DMS53 treated with DMSO at 0.1 percent for 48 hours (cell line): ENCODE measurements at regions not wholly inside any gene's neighbourhood (a gene's known extent, or its start where the extent isn't known, plus 50 kb on each side); places are given as distances from the start of the nearest gene placed in this dataset.
A peak's percentile ranks its signal among the peaks of the same experiment; 100 is the strongest.
"Not testable (repeated sequence)": the region's sequence is repeated elsewhere in the genome, so short reads cannot be mapped to it uniquely, and the experiment has no call there.

Experiments used
- DNase-seq: peaks from one replicate; lab custom pipeline; 2025; ENCODE audit not compliant: unreplicated experiment; lab: John Stamatoyannopoulos, UW

DNA sequence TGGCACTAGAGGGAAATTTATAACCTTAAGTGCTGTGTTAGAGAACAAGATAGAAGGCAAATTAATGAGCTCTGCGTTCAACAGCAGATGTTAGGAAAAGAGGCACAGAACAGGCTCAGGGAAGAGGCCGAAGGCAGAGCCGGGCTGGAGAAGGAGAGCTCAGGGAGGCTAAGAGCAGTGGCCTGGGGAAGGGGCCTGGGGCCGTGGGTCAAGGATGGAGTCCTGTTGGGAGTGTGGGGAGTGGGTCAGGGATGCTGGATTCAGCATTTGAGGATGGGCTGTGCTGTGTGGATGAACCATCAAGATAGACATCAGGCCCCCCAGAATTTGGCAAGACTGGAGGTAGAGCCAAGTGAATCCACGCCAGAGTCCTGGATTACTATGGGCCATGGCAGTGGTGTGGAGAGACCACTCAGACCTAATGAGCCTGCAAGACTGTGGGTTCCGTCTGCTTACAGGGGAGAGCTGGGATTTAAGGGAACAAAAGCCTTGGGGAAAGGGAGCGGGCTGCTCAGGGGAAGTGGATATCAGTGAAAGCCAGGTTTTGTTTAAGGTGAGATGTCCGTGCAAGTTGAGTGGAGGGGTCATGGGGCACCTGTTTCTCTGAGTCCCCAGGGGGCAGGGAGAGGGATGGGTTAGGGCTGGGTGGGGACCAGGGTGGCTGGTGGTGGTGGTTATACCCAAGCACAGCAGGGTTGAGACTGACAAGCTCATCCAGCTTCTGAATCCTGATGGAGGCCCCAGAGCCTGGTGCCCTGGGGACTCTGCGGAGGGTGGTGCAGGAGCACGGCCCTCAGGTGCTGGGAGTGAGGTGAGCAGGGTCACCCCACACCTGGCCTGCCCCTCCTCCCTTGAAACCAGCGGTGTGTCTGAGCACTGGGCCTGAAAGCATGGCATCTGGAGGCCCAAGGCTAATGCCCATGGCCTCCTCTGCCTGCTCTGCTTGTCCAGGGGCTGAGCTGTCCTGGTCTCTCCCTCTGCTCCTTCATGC is 101.7 kb downstream of the BMS1 start:
- no peak for DNase-seq

DNA sequence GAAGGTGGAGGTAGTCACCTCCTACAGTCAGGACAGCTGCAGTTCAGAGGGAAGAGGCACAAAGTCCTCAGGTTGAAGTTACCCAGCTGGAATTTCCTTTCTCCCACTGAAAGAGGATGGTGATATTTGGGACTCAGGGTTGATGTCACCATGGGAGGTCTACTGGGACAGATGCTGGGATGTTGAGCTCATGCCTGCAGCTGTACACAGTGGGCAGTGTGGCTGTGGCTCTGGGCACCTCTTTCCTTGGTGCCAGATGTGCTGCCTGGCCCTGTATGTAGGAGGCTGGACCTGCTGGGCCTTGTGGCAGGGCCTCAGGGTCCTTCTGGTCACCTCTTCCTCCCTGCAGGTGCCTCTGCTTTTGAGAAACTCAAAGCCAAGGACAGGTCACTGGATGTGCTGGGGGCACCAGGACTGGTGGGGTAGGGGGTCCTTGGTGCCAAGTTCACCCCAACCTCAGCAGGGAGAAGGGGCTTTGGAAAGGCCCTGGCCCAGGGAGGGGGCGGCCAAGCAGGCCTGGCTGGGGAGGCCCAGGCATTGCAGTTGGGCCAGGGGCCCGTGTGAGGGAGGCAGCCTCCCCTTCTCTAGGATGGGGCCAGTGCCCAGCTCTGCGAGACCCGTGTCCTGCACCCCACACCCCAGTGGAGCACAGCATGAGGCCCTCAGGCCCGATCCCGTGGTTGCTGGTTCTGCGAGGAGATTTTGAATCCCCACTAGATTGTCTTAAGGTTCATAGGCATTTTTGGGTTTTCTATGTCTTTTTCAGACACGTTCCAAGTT is 103.1 kb downstream of the BMS1 start:
- DNase-seq, result no peak

DNA sequence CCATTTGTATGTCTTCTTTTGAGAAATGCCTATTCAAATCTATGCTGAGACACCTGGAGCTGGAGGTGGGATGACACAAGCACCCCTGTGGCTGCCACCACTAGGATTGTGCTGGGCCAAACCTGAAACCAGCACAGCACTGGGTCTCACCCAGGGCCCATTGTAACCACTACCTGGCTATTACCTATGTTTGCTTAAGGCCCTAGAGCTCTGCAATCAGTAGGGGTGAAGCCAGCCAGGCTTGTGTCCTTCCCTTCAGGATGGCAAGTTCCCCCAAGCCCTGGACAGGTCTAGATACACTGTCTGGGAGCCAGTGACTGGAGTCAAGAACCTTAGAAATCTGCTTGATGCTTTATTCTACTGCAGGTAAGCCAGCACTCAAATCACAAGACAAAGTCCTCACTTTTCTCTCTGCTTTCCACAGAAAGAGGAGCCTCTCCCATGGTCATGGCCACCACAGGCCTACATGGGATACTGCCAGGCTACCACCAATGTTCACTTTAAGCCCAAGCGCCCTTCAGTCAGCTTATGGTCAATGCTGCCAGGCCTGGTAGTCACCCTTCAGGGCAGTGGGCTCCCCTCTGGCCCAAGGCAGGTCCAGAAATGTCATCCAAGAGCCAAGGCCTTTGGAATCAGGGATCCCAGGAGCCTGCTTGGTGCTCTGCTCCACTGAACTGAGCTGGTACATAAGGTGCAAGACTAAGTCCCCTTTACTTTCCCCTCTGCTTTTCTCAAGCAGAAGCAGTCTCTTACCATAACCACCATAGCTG is 105.3 kb downstream of the BMS1 start:
- no peak for DNase-seq

DNA sequence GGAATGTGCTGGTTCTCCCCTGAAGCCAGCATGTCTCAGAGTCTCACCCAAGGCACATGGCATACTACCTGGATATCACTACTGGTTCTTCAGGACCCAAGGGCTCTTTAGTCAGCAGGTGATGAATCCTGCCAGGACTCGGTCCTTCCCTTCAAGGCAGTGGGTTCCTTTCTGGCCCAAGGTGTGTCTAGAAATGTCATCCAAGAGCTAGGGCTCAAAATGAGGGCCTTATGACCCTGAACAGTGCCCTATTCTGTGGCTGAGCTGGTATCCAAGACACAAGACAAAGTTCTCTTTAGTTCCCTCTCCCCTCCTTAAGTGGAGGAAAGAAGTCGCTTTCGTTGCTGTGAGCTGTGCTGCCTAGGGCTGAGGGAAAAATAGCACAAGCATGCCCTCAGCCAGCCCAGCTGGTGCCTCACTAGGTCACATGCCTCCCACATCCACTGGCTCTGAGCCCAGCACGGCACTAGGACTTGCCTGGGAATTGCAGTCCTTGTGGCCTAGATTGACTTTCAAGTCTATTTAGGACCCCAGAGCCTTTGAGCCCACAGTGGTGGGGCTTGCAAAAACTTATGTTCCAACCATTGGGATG is 106.0 kb downstream of the BMS1 start:
- DNase-seq, result no peak

DNA sequence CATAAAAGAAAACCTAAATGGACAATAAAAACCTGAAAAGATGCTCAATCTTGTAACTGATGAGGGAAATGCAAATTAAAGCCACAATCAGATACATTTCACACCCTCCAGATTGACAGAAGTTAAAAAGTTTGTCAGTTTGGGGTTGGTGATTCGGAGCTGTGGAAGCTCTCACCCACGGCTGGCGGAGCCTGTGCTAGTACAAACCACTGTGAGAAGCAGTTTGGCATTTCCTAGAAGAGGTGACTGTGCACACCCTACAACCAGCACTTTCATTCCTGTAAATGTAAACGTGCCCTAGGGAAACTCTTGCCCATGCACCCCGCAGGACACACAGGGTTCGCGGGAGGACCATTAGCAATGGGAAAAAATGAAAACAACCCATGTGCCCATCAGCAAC is 114.1 kb downstream of the BMS1 start:
- DNase-seq, result no peak

DNA sequence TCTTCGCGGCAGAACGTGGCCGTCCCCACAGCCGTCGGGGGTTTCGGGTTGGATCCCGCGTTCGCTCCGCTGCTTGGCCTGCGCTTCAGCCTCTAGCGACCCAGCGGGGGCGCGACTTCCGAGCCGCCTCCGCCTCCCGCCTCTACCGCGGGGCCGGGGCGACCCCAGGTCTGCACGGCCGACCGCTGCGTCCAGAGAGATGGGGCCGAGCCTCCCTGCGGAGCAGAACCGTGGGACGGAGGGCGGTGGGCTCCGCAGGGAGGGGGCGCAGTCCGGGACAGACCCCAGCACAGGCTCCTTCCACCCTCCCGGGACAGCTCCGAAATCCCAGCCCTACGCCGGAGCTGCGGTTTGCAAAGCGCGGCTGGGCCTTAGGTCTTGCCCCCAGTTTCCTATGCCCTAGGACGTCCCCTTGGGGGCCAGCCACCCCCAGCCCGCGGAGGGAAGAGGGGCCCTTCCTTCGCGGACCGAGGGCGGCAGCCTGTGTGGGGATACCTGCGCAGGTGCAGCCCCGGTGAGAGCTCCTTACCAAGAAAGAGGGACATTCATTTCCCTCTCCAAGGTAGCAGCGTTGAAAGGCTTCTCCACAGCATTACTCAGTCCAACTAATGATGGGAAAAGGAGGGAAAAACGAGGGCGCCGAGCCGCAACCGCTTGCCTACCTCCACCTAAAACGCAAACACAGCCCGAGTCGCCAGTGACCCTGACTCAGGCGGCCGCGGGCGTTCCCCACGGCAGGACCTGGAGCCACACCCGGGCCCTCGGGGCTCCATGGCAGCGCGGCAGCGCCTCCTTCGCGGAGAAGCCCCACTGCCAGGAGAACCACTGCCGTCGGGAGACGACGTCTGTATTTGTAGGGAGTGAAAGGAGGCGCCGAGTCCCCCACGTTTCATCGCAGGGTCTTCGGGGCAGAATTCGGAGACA is 115.7 kb downstream of the BMS1 start:
- no peak for DNase-seq

DNA sequence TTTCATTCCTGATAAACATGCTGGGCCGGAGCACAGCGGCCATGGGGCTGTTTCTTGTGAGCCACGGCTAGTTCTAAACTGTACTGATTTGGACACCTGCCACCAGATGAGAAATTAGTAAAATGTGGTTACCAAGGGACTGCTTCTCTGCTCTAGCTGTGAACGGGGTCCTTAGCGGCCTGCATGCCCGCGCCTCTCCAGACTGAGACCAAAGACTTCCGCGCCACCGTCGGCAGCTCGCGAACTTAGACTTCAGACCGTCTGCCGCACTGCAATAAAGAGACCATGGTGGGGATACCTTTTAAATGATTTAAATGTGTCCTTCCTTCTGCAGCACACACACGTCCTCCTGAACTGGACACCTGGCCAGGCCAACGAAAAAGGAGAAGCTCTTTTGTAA is 116.4 kb downstream of the BMS1 start:
- DNase-seq, result no peak

DNA sequence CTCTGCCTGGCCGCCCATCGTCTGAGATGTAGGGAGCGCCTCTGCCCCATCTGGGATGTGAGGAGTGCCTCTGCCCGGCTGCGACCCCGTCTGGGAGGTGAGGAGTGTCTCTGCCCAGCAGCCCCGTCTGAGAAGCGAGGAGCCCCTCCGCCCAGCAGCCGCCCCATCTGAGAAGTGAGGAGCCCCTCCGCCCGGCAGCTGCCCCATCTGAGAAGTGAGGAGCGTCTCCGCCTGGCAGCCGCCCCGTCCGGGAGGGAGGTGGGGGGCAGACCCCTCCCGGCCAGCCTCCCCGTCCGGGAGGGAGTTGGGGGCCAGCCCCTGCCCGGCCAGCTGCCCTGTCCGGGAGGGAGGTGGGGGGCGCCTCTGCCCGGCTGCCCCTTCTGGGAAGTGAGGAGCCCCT is 117.8 kb downstream of the BMS1 start:
- not testable (repeated sequence) for DNase-seq

DNA sequence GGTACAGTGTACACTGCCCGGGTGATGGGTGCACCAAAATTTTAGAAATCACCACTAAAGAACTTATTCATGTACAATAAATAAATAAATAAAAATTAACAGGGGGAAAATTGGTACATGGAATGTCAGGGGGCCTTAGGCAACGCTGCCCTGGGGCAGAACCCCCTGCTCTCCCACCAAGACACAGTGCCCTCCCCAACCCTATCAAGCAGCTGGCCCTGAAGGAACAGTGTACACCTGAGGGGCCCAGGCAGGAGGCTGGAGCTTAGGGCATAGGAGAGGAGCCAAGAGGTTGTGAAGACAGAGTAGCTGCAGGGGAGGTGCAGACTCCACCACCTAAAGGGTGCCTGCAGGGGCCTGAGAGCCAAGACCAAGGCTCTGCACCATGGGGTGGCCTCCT is 128.8 kb downstream of the BMS1 start:
- no peak for DNase-seq

DNA sequence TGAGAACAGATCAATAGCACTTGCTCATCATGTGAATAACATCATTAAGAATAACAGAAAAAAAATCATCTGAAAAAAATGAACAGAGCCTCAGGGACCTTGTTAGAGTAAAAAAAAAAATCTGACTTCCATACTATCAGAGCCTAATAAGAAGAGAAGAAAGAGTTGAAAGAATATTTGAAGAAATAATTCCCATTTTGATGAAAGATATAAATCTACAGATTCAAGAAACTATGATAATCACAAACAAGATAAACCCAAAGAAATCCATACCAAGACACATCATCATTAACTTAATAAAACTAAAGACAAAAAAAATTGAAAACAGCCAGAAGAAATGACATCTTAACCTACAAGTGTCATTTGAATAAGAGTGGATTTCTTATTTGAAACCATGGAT is 134.4 kb downstream of the BMS1 start:
- no peak for DNase-seq

DNA sequence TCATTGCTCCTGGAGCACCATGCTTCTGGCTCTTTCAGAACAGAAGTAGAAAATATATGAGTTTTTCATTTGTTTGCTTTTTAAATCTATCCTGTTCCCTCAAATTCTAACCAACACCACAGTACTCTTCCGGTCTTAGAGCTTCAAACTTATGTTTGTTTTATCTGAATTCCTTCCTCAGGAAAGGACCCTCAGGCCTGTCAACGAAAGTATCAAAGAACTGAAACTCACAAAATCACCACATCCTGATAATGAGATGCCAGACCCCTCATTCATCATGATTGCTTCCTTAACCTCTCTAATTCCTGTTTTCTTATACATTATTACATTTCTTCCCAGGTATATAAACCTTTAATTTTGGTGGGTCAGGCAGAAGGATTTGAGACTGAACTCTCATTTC is 135.2 kb downstream of the BMS1 start:
- no peak for DNase-seq

DNA sequence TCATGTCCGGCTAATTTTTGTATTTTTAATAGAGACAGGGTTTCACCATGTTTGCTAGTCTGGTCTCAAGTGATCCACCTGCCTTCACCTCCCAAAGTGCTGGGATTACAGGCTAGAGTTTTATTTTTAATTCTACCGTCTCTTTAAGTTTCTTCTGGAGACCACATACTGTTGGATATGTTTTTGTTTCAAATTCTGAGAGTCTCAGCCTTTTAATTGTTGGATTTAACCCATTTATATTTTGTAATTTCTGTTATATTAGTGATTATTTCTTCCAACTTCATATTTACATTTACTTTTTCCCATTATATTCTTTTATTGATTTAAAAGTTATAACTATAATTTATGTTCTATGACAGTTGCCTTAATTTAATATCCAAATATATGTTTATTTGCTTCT is 139.4 kb downstream of the BMS1 start:
- no peak for DNase-seq

DNA sequence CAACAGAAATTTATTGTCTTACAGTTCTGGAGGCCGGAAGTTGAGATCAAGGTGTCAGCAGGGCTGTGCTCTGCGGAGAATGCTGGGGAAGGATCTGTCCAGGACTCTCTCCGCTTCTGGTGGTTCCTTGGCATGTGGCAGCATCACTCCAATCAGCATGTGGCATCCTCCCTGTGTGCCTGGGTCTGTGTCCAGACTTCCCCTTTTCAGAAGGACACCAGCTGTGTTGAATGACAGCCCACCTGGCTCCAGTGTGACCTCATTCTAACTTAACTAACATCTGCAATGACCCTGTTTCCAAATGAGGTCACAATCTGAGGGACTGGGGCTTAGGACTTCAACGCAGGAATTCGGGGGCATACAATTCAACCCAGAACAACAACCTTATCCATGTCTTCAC is 141.9 kb downstream of the BMS1 start:
- DNase-seq, result no peak

DNA sequence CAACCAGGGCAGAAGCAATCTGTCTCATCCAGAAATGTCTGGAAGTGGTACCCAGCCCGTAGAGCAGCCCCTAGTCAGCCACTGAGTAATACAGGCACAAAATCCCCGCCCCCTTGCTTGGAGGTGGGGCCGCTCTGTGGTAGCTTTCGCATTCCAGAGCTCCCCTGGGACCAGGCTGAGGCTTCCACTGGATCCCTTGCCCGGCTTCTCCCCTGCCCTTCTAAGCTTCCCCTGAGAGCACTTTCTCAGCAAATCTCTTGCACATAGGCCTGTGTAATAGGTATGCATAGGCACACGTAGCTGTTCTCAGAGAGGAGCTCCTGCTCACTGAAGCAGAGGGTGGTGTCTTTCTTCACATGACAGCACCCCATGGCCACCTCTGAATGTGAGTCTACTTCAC is 144.2 kb downstream of the BMS1 start:
- DNase-seq, result no peak

DNA sequence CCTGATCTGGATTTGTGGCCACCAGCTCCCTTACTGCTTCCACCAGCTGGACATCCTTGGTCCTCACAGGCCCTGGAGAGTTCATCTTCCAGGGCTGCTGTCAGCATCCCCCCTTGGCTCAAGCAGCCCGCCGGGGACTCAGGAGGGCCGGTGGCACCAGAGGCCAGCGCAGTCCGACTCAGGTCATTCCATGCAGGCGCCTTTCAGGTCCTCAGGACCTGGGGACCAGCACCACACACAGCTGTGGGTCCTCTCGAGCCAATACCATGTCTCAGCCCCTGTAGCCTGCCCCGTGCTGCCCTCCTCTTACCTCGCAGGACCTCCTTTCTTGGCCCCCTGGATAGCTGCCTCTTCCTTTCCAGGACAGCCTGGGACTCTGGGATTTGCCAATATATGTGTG is 145.5 kb downstream of the BMS1 start:
- no peak for DNase-seq

DNA sequence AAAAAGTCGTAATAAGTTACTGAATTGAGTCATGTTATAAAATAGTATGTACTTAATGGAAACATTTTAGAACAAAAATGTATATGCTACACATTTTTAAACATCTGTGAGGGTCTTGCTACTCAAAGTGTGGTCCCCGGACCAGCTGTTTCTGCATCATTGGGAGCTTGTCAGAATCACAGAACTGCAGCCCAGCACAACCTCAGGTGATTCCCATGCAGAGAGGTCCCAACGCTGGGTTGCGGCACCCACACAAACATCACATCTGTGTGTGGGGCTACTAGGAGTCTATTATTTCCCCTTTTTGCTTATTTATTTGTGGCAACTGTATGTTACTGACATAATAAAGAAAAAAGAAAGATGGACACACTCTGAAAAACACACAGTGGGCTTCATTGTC is 146.6 kb downstream of the BMS1 start:
- no peak for DNase-seq

DNA sequence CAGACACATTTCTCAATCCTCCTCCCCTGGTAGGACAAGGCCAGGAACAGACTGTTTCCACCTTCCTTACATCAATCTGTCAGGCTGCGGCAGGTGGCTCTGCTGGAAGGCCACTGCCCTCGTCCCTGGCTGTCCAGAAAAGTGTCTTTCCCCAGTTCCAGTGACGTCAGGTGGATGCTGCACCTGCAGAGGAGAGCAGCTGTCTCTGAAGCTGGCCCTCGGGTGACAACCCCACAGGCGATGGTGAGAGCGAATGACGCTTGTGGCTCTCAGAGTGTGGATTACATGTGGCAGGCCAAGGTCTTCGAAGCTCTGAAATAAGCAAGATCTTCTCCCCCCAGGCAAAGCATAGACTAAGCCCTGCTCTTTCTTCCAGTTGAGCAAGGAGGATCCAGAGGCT is 146.9 kb upstream of the RET start:
- peak; percentile 28 for DNase-seq

DNA sequence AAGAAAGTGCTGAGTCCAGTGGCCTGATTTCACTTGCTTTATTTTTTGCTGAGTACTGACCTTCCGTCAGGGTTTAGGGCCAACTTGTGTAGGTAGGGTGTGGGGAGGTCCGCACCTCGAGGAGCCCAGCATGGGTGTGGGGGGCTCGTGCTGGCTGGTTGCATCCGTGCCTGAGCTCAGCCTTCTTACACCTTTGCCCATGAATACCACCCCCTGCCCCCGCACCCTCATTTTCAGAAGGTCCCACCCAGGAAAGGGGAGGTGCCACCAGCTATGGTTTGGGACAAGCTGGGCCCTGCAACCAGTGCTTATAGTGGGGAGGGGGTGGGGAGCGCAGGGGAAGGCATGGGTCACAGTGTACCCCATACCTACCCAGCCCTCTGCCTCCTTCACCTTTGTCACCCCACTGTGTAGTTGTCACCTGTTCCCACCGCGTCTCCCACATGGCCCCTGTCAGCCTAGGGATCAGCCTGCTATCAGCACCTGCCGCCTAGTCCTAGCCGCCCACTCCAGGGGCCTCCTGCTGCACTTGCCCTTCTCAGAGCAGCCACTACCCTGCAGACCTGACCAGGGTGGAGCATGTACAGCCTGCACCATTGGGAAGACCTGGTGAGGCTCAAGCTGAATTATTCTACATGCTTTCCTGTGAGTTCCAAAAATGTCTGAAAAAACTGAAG is 146.2 kb upstream of the RET start:
- no peak for DNase-seq

DNA sequence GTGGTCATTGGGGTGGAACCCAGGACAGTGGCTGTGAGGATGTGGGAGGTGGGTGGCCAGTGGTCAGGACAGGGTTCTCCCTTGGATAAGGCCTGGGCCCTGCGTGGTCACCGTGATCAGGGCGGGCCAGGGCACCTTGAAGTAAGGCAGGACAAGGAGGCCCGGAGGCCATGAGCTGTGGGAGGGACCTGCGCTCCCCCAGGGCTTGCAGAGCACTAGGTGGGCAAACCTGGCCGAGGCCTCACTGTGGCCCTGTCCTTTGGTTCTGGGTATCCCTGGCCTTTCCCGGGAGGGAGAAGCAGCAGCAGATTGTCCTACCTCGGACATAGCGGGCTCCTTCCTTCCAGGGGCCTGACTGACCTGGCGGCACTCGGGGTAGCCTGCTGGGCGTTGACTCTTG is 144.8 kb upstream of the RET start:
- DNase-seq, result no peak
